K562 (cell line): ENCODE measurements at regions not wholly inside any gene's neighbourhood (a gene's known extent, or its start where the extent isn't known, plus 50 kb on each side); places are given as distances from the start of the nearest gene placed in this dataset.

ENCODE experiments used
- ATAC-seq: fragments of 200-7000 bp; cut with Tn5 transposase; 3 replicates; pipeline ENCODE4 v1.9.1; 2020; ENCODE audit warnings: moderate library complexity
- BruUV-seq: library from RNA; stranded (reverse); fragments of 400-500 nt; replicated peaks from 2 replicates; lab custom pipeline; 2021; lab: Mats Ljungman, UMichigan
- CTCF ChIA-PET: fragments of 300-600 bp; formaldehyde crosslinking; extraction: SDS; loops from one replicate; lab custom pipeline; 2021; ENCODE audit warnings: low intra/inter-chr PET ratio; lab: Yijun Ruan, JAX
- POLR2A ChIA-PET: fragments of 300-600, 350-650 bp; sonication (Branson Sonifier 250); formaldehyde crosslinking; extraction: SDS; loops from one replicate; lab custom pipeline; 2021; ENCODE audit warnings: antibody characterized with exemption, inconsistent platforms; lab: Yijun Ruan, JAX
- DNase-seq, 4 experiments: peaks; one replicate each; pipeline versions ENCODE4 v3.0.0 to v3.0.0-alpha.2; 2011 to 2018; ENCODE audit warnings: low spot score in 3 of 4, mixed read lengths in 3 of 4; ENCODE audit errors: extremely low read depth in 1 of 4
- FAIRE-seq: peaks from 2 replicates; lab custom pipeline; 2011; peaks lifted over from hg19 to GRCh38; lab: Jason Lieb, UNC
- H2AFZ ChIP-seq: 2 replicates; pipeline ENCODE4 v1.6.0; 2011; ENCODE audit warnings: low read depth, low read length, control low read depth, inconsistent platforms
- H3K27ac ChIP-seq: fragments of 200-600 bp; 3 replicates; pipeline ENCODE4 v1.8.0; 2011; ENCODE audit warnings: low read depth, mild to moderate bottlenecking, control low read depth, inconsistent platforms, low read length, moderate library complexity, mixed read lengths; ENCODE audit errors: extremely low read depth
- H3K27me3 ChIP-seq, 2 experiments: fragments of 300-600 bp in 1 of 2; 2 replicates in 1 of 2; 3 replicates in 1 of 2; pipeline versions ENCODE4 v1.6.0 to v1.8.0; 2011; ENCODE audit warnings: inconsistent platforms in 2 of 2, low read length in 2 of 2, mild to moderate bottlenecking in 1 of 2, mixed read lengths in 1 of 2, moderate library complexity in 1 of 2; ENCODE audit not compliant: control insufficient read depth in 2 of 2, insufficient read depth in 2 of 2
- H3K36me3 ChIP-seq: fragments of 300-600 bp; 3 replicates; pipeline ENCODE4 v1.8.0; 2011; ENCODE audit warnings: mild to moderate bottlenecking, low read length, inconsistent platforms; ENCODE audit not compliant: control insufficient read depth, insufficient read depth
- H3K4me1 ChIP-seq, 2 experiments: fragments of 200-600 bp in 1 of 2; replicated peaks in 1 of 2; 2 replicates in 1 of 2; 3 replicates in 1 of 2; pipeline versions ENCODE4 v1.5.1 to v1.8.0; 2011; ENCODE audit warnings: inconsistent platforms in 2 of 2, low read length in 2 of 2, mild to moderate bottlenecking in 1 of 2, mixed read lengths in 1 of 2, moderate library complexity in 1 of 2; ENCODE audit not compliant: control insufficient read depth in 2 of 2, insufficient read depth in 2 of 2
- H3K4me2 ChIP-seq: 2 replicates; pipeline ENCODE4 v1.6.1; 2011; ENCODE audit warnings: low read length, control low read depth, inconsistent platforms, mixed read lengths; ENCODE audit not compliant: insufficient read depth
- H3K4me3 ChIP-seq: fragments of 200-600 bp; sonication (generic), shearing (Covaris generic); 2 replicates; pipeline ENCODE4 v1.5.1; 2016; ENCODE audit warnings: control low read depth, inconsistent platforms
- H3K79me2 ChIP-seq: fragments of 200-600 bp; 3 replicates; pipeline ENCODE4 v1.8.0; 2011; ENCODE audit warnings: low read length, inconsistent platforms; ENCODE audit not compliant: control insufficient read depth, insufficient read depth
- H3K9ac ChIP-seq, 2 experiments: 2 replicates each; pipeline versions ENCODE4 v1.6.0 to v1.6.1; 2011; ENCODE audit warnings: low read depth in 2 of 2, low read length in 2 of 2, control low read depth in 1 of 2, inconsistent platforms in 1 of 2, mild to moderate bottlenecking in 1 of 2, mixed read lengths in 1 of 2; ENCODE audit not compliant: insufficient read depth in 1 of 2
- H3K9me1 ChIP-seq: one replicate; pipeline ENCODE4 v1.6.0; 2011; ENCODE audit warnings: inconsistent platforms, mild to moderate bottlenecking, low read length, moderate library complexity; ENCODE audit not compliant: control insufficient read depth, insufficient read depth
- H3K9me3 ChIP-seq: replicated peaks from 2 replicates; pipeline ENCODE4 v1.5.1; 2011; ENCODE audit warnings: low read depth, low read length, inconsistent platforms; ENCODE audit not compliant: control insufficient read depth, insufficient read depth
- H4K20me1 ChIP-seq: replicated peaks from 2 replicates; pipeline ENCODE4 v1.6.1; 2011; ENCODE audit warnings: low read length, inconsistent platforms, mixed read lengths; ENCODE audit not compliant: control insufficient read depth, insufficient read depth
- C11orf30 ChIP-seq: fragments of 450-650 bp; IDR thresholded peaks from 2 replicates; pipeline ENCODE4 v1.6.1; 2016; ENCODE audit warnings: low read depth, mild to moderate bottlenecking
- GTF2E2 ChIP-seq: fragments of 200-800 bp; sonication (Bioruptor generic); IDR thresholded peaks from 2 replicates; pipeline ENCODE4 v1.6.1; 2016; ENCODE audit warnings: missing genetic modification characterization, missing compliant biosample characterization
- HNRNPH1 ChIP-seq: fragments of 200-400 bp; formaldehyde crosslinking; optimal IDR thresholded peaks from 2 replicates; pipeline ENCODE3; 2017; ENCODE audit warnings: low read depth, mild to moderate bottlenecking, low read length, moderate library complexity
- HNRNPK ChIP-seq: fragments of 200-400 bp; formaldehyde crosslinking; IDR thresholded peaks from one replicate; pipeline ENCODE4 v1.6.1; 2018; ENCODE audit warnings: mild to moderate bottlenecking, low read depth, low read length; ENCODE audit not compliant: poor library complexity, severe bottlenecking
- KLF10 ChIP-seq: fragments of 250-450 bp; sonication (Bioruptor Pico); IDR thresholded peaks from 2 replicates; pipeline ENCODE4 v1.6.1; 2021; ENCODE audit warnings: matching md5 sums
- NFATC3 ChIP-seq: fragments of 450-650 bp; IDR thresholded peaks from 2 replicates; pipeline ENCODE4 v1.6.1; 2017; ENCODE audit warnings: mild to moderate bottlenecking
- RBFOX2 ChIP-seq: fragments of 200-400 bp; formaldehyde crosslinking; IDR thresholded peaks from 2 replicates; pipeline ENCODE4 v1.6.1; 2017; ENCODE audit warnings: low read depth, mild to moderate bottlenecking, low read length, moderate library complexity
- TGIF2 ChIP-seq: sonication (generic); formaldehyde crosslinking; IDR thresholded peaks from 2 replicates; pipeline ENCODE4 v1.8.1; 2022; ENCODE audit warnings: mild to moderate bottlenecking, missing genetic modification reagents, moderate library complexity
- ZFP36 ChIP-seq: fragments of 150-350 bp; IDR thresholded peaks from 2 replicates; pipeline ENCODE4 v1.6.1; 2018; ENCODE audit warnings: low read length, low read depth; ENCODE audit not compliant: partially characterized antibody
- ZNF311 ChIP-seq: fragments of 250-450 bp; sonication (Bioruptor Pico); IDR thresholded peaks from 2 replicates; pipeline ENCODE4 v1.4.0; 2020; ENCODE audit warnings: mild to moderate bottlenecking, moderate library complexity
- ZNF384 ChIP-seq: IDR thresholded peaks from 2 replicates; pipeline ENCODE4 v1.6.1; 2012; ENCODE audit warnings: low read depth, low read length, improper control_type of control experiment
- WGBS: fragments of 100-300 bp; shearing (Covaris generic); methylation state at CpG from one replicate; pipeline ENCODE4 v1.1.6; 2016; ENCODE audit warnings: low coverage, mixed read lengths; ENCODE audit not compliant: insufficient coverage; ENCODE audit errors: missing lambda C conversion rate; 5-methylcytosine and 5-hydroxymethylcytosine counted together
- in situ Hi-C: fragments of 300-500 bp; cut with MboI; formaldehyde crosslinking; loops from 4 replicates; pipeline ENCODE4 v1.15.0; 2018; ENCODE audit warnings: inconsistent platforms, mixed read lengths
- intact Hi-C: fragments of 100-400 bp; cut with micrococcal nuclease; formaldehyde crosslinking; loops from 2 replicates; pipeline ENCODE4 v1.14.2; 2022

GRCh38 chr6:23348185-23348584 is 777.8 kb upstream of the NRSN1 start:
- Histone ChIP-seq H3K36me3 (no peaks in the 10 kb centered on the region), H2AFZ (no peak overlapping the region), H3K27ac (no peak overlapping the region), H3K9me3 (0 out of 2 replicates have a peak, but pooled peaks cover 3% of the 10 kb centered on the region), H3K9me1 (no peaks in the 10 kb centered on the region), H3K4me3 (no peak overlapping the region), H3K4me2 (no peak overlapping the region), H3K27me3 (no peaks in the 10 kb centered on the region), H3K4me1 (no peaks in the 10 kb centered on the region), H3K79me2 (no peaks in the 10 kb centered on the region), H3K9ac (no peak overlapping the region), H4K20me1 (no peaks in the 10 kb centered on the region)
- ATAC-seq (no peak), FAIRE-seq (no peak), DNase-seq (no peak)
- BruUV-seq = no TSS peak
- in situ Hi-C loops (no loop called here), intact Hi-C loops (no loop called here)
- POLR2A ChIA-PET = no interaction called here
- TF ChIP-seq KLF10 (no peak), HNRNPH1 (no peak), GTF2E2 (no peak), HNRNPK (no peak), ZFP36 (no peak), NFATC3 (no peak), TGIF2 (CRISPR knock-in tag) (no peak), C11orf30 (no peak), ZNF384 (no peak), ZNF311 (CRISPR knock-in tag) (no peak), RBFOX2 (no peak)
- 0% methylated on average over 3 of the region's 3 CpGs for WGBS
- CTCF ChIA-PET = no interaction called here
